Right atrium auricular region (tissue), 2 donors: ENCODE measurements at regions not wholly inside any gene's neighbourhood (a gene's known extent, or its start where the extent isn't known, plus 50 kb on each side); places are given as distances from the start of the nearest gene placed in this dataset.

ENCODE experiments used
- DNase-seq: peaks from one replicate; pipeline ENCODE4 v3.0.0-alpha.2; 2019; ENCODE audit warnings: low spot score
- H3K27ac ChIP-seq, 2 donors: fragments of 200-600 bp; sonication (generic); 1 replicate in 1 of 2; 2 replicates in 1 of 2; pipeline ENCODE4 v1.5.1; 2016 to 2019
- H3K27me3 ChIP-seq, 2 donors: fragments of 200-600 bp; sonication (generic); one replicate each; pipeline versions ENCODE4 v1.5.1 to v1.6.0; 2017 to 2019
- H3K36me3 ChIP-seq: fragments of 200-600 bp; sonication (generic); one replicate; pipeline ENCODE4 v1.5.1; 2016
- H3K4me1 ChIP-seq, 2 donors: fragments of 200-600 bp; sonication (generic); one replicate each; pipeline versions ENCODE4 v1.5.1 to v1.6.0; 2017 to 2019
- H3K4me3 ChIP-seq, 2 donors: fragments of 200-600 bp; sonication (generic); 1 replicate in 1 of 2; 2 replicates in 1 of 2; pipeline ENCODE4 v1.5.1; 2017 to 2019; ENCODE audit warnings: mild to moderate bottlenecking in 1 of 2, moderate library complexity in 1 of 2
- H3K9me3 ChIP-seq, 2 donors: fragments of 200-600 bp; sonication (generic); one replicate each; pipeline ENCODE4 v1.5.1; 2019
- TF ChIP-seq, protein P1 (sequence below), 2 donors: fragments of 200-600 bp; sonication (generic); IDR thresholded peaks; one replicate each; pipeline ENCODE4 v1.5.1; 2019; ENCODE audit warnings: antibody characterized with exemption in 2 of 2

DNA sequence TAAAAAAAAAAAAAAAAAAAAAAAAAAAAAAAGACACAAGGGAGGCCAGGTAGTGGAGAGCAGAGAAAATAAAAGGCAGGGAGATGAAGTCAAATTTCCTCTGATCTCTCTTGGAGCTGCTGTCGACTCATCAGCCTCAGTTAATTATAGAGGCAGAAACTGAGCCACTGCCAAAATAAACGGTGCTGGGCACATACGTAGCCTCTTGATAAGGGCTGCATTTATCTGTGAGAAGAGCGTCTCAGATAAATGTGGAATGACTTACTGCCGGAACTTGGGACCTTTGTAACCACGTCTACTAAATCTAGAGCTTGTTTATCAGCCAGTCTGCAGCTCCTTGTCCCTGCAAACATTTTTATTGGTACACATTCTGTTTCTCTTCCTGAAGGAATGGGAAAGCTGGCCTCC lies 162.3 kb downstream of the BAMBI start:
- DNase-seq: no peak
- peaks cover 0 to 5% of the 10 kb centered on the region in 2 donors for H3K9me3 ChIP-seq
- TF ChIP-seq, protein P1, sequence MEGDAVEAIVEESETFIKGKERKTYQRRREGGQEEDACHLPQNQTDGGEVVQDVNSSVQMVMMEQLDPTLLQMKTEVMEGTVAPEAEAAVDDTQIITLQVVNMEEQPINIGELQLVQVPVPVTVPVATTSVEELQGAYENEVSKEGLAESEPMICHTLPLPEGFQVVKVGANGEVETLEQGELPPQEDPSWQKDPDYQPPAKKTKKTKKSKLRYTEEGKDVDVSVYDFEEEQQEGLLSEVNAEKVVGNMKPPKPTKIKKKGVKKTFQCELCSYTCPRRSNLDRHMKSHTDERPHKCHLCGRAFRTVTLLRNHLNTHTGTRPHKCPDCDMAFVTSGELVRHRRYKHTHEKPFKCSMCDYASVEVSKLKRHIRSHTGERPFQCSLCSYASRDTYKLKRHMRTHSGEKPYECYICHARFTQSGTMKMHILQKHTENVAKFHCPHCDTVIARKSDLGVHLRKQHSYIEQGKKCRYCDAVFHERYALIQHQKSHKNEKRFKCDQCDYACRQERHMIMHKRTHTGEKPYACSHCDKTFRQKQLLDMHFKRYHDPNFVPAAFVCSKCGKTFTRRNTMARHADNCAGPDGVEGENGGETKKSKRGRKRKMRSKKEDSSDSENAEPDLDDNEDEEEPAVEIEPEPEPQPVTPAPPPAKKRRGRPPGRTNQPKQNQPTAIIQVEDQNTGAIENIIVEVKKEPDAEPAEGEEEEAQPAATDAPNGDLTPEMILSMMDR (IDR thresholded peaks at IDR 0.05): no peak
- peaks cover 0 to 31% of the 10 kb centered on the region in 2 donors for H3K4me1 ChIP-seq
- H3K27me3 ChIP-seq: no peaks in the 10 kb centered on the region
- H3K27ac ChIP-seq: peak overlapping the region; percentile 61 to 88
- H3K36me3 ChIP-seq: no peaks in the 10 kb centered on the region
- no peak overlapping the region for H3K4me3 ChIP-seq

DNA sequence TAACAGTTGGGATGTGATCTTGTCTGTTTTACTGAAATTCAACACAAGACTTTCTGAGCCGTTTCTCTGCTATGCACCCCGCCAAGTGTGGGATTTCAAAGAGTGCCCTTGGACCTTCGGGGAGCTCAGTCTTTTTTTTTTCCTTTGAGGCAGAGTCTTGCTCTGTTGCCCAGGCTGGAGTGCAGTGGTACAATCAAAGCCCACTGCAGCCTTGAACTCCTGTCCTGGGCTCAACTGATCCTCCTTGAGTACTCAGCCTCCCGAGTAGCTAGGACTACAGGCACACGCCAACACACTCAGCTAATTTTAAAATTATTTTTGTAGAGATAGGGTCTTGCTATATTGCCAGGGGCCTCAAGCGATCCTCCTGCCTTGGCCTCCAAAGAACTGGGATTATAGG lies 162.9 kb downstream of the BAMBI start:
- Histone ChIP-seq H3K4me3 (no peak overlapping the region), H3K36me3 (no peaks in the 10 kb centered on the region), H3K27me3 (no peaks in the 10 kb centered on the region), H3K27ac (peak overlapping the region; percentile 61 to 88), H3K9me3 (peaks cover 0 to 11% of the 10 kb centered on the region in 2 donors), H3K4me1 (peaks cover 0 to 31% of the 10 kb centered on the region in 2 donors)
- DNase-seq: no peak
- TF ChIP-seq, protein P1 (IDR thresholded peaks at IDR 0.05): no peak

DNA sequence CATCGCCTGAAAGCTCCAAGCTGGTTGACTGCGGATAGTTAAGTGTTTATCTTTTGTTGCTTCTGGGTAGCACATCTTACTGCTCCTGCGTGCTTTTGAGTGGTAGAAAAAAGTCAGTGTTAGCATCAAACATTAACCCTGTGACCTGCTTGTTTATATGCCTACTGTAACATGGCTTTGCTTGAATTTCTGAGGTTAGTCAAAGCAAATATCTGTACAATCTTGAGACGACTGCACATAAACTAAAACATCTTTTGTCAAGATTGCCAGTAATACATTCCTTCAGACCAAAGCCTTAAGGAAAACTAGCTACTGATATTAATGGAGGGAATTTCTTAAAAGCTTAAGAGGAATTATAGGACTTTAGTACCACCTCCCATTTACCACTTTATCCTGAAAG lies 163.7 kb downstream of the BAMBI start:
- no peak for DNase-seq
- no peak overlapping the region for H3K4me3 ChIP-seq
- H3K4me1 ChIP-seq: peaks cover 0 to 31% of the 10 kb centered on the region in 2 donors
- H3K36me3 ChIP-seq: no peaks in the 10 kb centered on the region
- H3K27me3 ChIP-seq: no peaks in the 10 kb centered on the region
- peak overlapping the region; percentile 50 to 88 for H3K27ac ChIP-seq
- TF ChIP-seq, protein P1 (IDR thresholded peaks at IDR 0.05): no peak
- H3K9me3 ChIP-seq: peaks cover 0 to 14% of the 10 kb centered on the region in 2 donors

DNA sequence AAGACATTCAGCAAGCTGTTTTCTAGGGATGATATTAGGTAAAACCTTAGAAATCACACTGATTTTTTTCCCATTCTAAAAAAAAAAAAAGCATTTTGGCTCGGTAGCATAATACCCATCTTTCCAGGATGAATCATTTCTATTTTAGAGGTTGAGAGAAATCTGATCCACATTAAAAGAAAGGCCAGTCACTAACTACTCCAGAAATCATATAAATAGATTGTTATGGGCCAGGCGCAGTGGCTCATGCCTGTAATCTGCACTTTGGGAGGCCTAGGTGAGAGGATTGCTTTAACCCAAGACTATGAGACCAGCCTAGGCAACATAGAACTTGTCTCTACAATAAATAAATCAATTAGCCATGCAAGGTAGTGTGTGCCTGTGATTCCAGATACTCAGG lies 164.3 kb downstream of the BAMBI start:
- H3K9me3 ChIP-seq: peaks cover 0 to 14% of the 10 kb centered on the region in 2 donors
- H3K4me1 ChIP-seq: peaks cover 0 to 31% of the 10 kb centered on the region in 2 donors
- H3K27me3 ChIP-seq: no peaks in the 10 kb centered on the region
- no peaks in the 10 kb centered on the region for H3K36me3 ChIP-seq
- TF ChIP-seq, protein P1 (IDR thresholded peaks at IDR 0.05): no peak
- H3K4me3 ChIP-seq: no peak overlapping the region
- H3K27ac ChIP-seq: peak overlapping the region; percentile 50 to 88
- DNase-seq: no peak

DNA sequence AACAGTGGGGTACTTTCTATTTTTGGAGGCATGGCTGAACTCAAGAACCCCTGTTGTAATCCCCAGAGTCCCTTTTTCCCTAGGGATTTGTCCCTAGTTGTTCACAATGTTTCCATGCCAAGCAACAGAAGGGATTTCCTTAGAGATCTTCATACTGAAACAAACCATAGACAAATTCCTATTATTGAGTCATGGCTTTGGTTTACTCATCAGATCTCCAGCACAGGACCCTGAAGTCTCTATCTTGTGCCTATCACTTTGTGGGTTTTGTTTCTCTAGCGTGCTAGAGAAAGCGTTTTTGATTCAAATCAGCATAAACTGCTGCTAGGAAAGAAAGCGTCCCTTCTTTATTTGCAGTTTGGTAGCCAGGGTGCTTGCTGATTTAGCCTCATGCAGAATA lies 165.0 kb downstream of the BAMBI start:
- peak overlapping the region; percentile 50 to 88 for H3K27ac ChIP-seq
- DNase-seq: no peak
- TF ChIP-seq, protein P1 (IDR thresholded peaks at IDR 0.05): no peak

DNA sequence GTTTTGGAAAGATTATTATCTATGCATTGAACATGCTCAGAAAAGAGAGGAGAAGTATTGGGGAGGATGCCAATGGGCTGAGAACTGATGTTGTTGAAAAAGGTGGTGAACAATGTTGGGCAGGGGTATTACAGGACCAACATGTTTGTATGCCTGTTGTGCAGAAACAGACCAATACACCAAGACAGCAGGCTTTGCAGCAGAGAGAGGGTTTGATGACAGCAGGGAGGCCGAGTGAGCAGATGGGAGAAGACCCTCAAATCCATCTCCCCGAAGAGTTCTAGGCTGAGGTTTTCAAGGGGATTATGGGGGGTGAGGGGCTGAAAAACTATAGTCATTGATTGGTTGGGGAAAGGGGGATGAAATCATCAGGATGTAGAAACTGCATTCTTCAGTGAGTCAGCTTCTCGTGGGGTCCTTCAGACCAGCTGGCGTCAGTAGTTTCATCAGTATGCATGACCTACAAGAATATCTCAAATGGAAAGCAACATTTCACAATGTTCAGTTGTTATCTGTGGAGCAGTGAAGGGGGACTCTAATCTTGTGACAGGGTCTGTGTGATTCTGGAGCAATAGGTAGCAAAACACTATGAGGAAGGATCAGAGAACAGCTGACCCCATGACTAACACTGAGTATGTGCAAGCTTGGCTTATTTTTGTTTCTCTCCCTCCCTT lies 167.8 kb downstream of the BAMBI start:
- Histone ChIP-seq H3K36me3 (no peaks in the 10 kb centered on the region), H3K4me3 (no peak overlapping the region), H3K27ac (no peak overlapping the region), H3K4me1 (peaks cover 0 to 12% of the 10 kb centered on the region in 2 donors), H3K9me3 (peaks cover 0 to 14% of the 10 kb centered on the region in 2 donors), H3K27me3 (no peaks in the 10 kb centered on the region)
- TF ChIP-seq, protein P1 (IDR thresholded peaks at IDR 0.05): no peak
- DNase-seq: no peak

More for the DNA sequence above, 165.0 kb downstream of the BAMBI start:
- Histone ChIP-seq H3K4me1 (peaks cover 0 to 31% of the 10 kb centered on the region in 2 donors), H3K36me3 (no peaks in the 10 kb centered on the region), H3K9me3 (peaks cover 0 to 14% of the 10 kb centered on the region in 2 donors), H3K4me3 (no peak overlapping the region), H3K27me3 (no peaks in the 10 kb centered on the region)
